ENCODE measurements at regions not wholly inside any gene's neighbourhood (a gene's known extent, or its start where the extent isn't known, plus 50 kb on each side); places are given as distances from the start of the nearest gene placed in this dataset.

DNA sequence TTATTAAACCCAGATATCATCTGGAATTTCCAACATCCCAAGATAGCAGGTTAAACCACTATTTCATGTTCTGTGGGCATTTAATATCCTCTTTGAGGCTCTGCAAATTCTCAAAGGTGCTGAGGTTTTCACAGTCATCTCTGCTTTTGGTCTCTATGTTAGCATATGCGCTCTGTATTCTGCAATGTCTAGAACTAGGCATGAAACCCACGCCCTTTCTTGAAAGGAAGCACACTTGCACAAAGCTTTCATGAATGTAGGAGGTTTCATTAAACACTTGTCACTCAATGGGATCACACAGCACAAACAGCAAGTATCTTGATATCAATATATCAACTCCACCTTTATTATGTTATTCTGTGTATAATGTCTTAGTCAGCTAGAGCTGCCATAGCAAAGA is 172.0 kb upstream of the USP24 start:
- TF ChIP-seq CTCF (conservative IDR thresholded peaks at IDR 0.05 in 1 of 2, IDR thresholded peaks at IDR 0.05 in 1 of 2; ENCODE audit: extremely low read depth in 1 of 2, insufficient read depth in 1 of 2, low read depth in 1 of 2, low read length in 2 of 2) = no peak
- no peak for TF ChIP-seq EZH2 (IDR thresholded peaks at IDR 0.05; ENCODE audit: borderline replicate concordance, low read length)

Measured in mammary epithelial cell (primary cell).